Trophoblast cell (in vitro differentiated cells and primary cell): ENCODE measurements at regions not wholly inside any gene's neighbourhood (a gene's known extent, or its start where the extent isn't known, plus 50 kb on each side); places are given as distances from the start of the nearest gene placed in this dataset.

Experiments used
- DNase-seq, 2 donors: peaks; one replicate each; pipeline ENCODE4 v3.0.0-alpha.2; 2016
- H2AFZ ChIP-seq: 2 replicates; pipeline ENCODE4 v1.6.1; 2013; ENCODE audit warnings: low read length, moderate library complexity, mild to moderate bottlenecking; ENCODE audit not compliant: insufficient read depth, poor library complexity
- H2AK5ac ChIP-seq: 2 replicates; pipeline ENCODE4 v1.6.1; 2013; ENCODE audit warnings: mild to moderate bottlenecking, low read length
- H2BK120ac ChIP-seq: 2 replicates; pipeline ENCODE4 v1.6.1; 2013; ENCODE audit warnings: low read length, mild to moderate bottlenecking, moderate library complexity; ENCODE audit not compliant: insufficient read depth, poor library complexity
- H2BK12ac ChIP-seq: 2 replicates; pipeline ENCODE4 v1.6.1; 2013; ENCODE audit warnings: mild to moderate bottlenecking, low read length, moderate library complexity
- H2BK5ac ChIP-seq: 2 replicates; pipeline ENCODE4 v1.6.1; 2013; ENCODE audit warnings: low read length, low read depth, moderate library complexity, mild to moderate bottlenecking; ENCODE audit not compliant: poor library complexity
- H3K14ac ChIP-seq: 2 replicates; pipeline ENCODE4 v1.6.1; 2013; ENCODE audit warnings: mild to moderate bottlenecking, low read length
- H3K18ac ChIP-seq: 2 replicates; pipeline ENCODE4 v1.6.1; 2013; ENCODE audit warnings: mild to moderate bottlenecking, low read length
- H3K23ac ChIP-seq: 2 replicates; pipeline ENCODE4 v1.6.1; 2013; ENCODE audit warnings: low read length
- H3K27ac ChIP-seq: 2 replicates; pipeline ENCODE4 v1.5.1; 2013; ENCODE audit warnings: low read depth, mild to moderate bottlenecking, inconsistent platforms, low read length, moderate library complexity
- H3K27me3 ChIP-seq: 2 replicates; pipeline ENCODE4 v1.6.1; 2013; ENCODE audit warnings: inconsistent platforms, mild to moderate bottlenecking, low read length, moderate library complexity; ENCODE audit not compliant: insufficient read depth
- H3K36me3 ChIP-seq, 2 experiments: 1 replicate in 1 of 2; 2 replicates in 1 of 2; pipeline ENCODE4 v1.6.1; 2013; ENCODE audit warnings: low read length in 2 of 2, mild to moderate bottlenecking in 2 of 2, moderate library complexity in 1 of 2; ENCODE audit not compliant: insufficient read depth in 2 of 2, control insufficient read depth in 1 of 2
- H3K4ac ChIP-seq: 2 replicates; pipeline ENCODE4 v1.6.1; 2013; ENCODE audit warnings: low read depth, mild to moderate bottlenecking, low read length, moderate library complexity
- H3K4me1 ChIP-seq, 2 experiments: 1 replicate in 1 of 2; 2 replicates in 1 of 2; pipeline ENCODE4 v1.6.1; 2013; ENCODE audit warnings: low read length in 2 of 2, mild to moderate bottlenecking in 2 of 2, moderate library complexity in 1 of 2; ENCODE audit not compliant: insufficient read depth in 2 of 2, control insufficient read depth in 1 of 2
- H3K4me2 ChIP-seq: 2 replicates; pipeline ENCODE4 v1.6.1; 2013; ENCODE audit warnings: inconsistent platforms, mild to moderate bottlenecking, low read length, moderate library complexity
- H3K4me3 ChIP-seq: 2 replicates; pipeline ENCODE4 v1.5.1; 2013; ENCODE audit warnings: mild to moderate bottlenecking, low read depth, low read length, inconsistent platforms
- H3K79me1 ChIP-seq: one replicate; pipeline ENCODE4 v1.6.1; 2013; ENCODE audit warnings: low read length
- H3K79me2 ChIP-seq: 2 replicates; pipeline ENCODE4 v1.6.1; 2013; ENCODE audit warnings: low read length, mild to moderate bottlenecking; ENCODE audit not compliant: control insufficient read depth, insufficient read depth, poor library complexity
- H3K9ac ChIP-seq: 2 replicates; pipeline ENCODE4 v1.6.1; 2013; ENCODE audit warnings: mild to moderate bottlenecking, low read length
- H3K9me3 ChIP-seq: 2 replicates; pipeline ENCODE4 v1.6.1; 2013; ENCODE audit warnings: low read depth, mild to moderate bottlenecking, control low read depth, inconsistent platforms, low read length; ENCODE audit not compliant: insufficient read depth
- H4K12ac ChIP-seq: 2 replicates; pipeline ENCODE4 v1.6.1; 2013; ENCODE audit warnings: low read depth, mild to moderate bottlenecking, low read length, moderate library complexity
- H4K8ac ChIP-seq: 2 replicates; pipeline ENCODE4 v1.6.1; 2013; ENCODE audit warnings: low read depth, mild to moderate bottlenecking, low read length, moderate library complexity
- H4K91ac ChIP-seq: one replicate; pipeline ENCODE4 v1.6.1; 2013; ENCODE audit warnings: low read depth, mild to moderate bottlenecking, low read length, moderate library complexity
- WGBS: extraction: QIAGEN DNeasy Blood & Tissue Kit; methylation state at CpG from one replicate; pipeline ENCODE4 v1.1.7; 2013; ENCODE audit warnings: missing lambda C conversion rate; ENCODE audit not compliant: insufficient read length, insufficient coverage; ENCODE audit errors: extremely low coverage; 5-methylcytosine and 5-hydroxymethylcytosine counted together

DNA sequence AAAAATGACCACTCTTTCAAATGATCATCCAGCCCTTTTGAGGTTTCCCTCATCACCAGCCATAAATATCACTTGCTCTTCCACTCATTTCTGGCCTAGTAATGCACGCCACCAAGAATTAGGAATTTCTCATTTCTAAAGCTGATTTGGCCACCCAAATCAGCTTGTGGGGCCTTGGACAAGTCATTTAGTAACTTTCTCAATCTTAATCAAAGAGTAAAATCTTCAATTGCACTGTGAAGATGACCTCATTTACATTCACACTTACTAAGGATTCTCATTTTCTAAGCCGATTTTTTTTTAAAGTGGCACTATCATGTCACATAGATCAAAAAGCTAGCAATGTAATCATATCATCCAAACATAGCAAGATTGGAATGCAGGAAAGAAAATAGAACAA is 150.0 kb upstream of the HHIP start:
- H3K23ac ChIP-seq: no peak overlapping the region

DNA sequence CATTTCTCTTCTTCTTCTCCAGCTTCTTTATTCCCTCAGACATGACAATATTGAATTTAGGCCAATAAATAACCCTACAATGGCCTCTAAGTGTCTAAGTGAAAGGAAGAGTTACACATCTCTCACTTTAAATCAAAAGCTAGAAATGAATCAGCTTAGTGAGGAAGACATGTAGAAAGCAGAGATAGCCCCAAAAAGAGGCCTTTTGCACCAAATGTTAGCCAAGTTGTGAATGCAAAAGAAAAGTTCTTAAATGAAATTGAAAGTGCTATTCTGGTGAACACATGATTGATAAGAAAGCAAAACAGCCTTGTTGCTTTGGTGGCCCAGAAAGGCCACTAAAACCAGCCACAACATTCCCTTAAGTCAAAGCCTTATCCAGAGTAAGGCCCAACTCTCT is 146.2 kb upstream of the HHIP start:
- Histone ChIP-seq H3K4ac (no peak overlapping the region), H3K4me2 (no peak overlapping the region), H3K4me3 (no peak overlapping the region), H2BK5ac (no peak overlapping the region), H3K18ac (no peak overlapping the region), H3K9me3 (no peaks in the 10 kb centered on the region), H4K8ac (no peak overlapping the region), H3K79me1 (no peaks in the 10 kb centered on the region), H3K9ac (no peak overlapping the region), H3K36me3 (no peaks in the 10 kb centered on the region), H3K23ac (no peak overlapping the region), H3K4me1 (no peaks in the 10 kb centered on the region), H4K91ac (no peak overlapping the region), H2BK12ac (no peak overlapping the region), H3K79me2 (no peaks in the 10 kb centered on the region), H3K14ac (no peak overlapping the region), H3K27ac (no peak overlapping the region), H3K27me3 (no peaks in the 10 kb centered on the region), H4K12ac (no peak overlapping the region), H2BK120ac (no peak overlapping the region), H2AFZ (no peak overlapping the region), H2AK5ac (no peak overlapping the region)
- DNase-seq: no peak

More for the DNA sequence above, 150.0 kb upstream of the HHIP start:
- Histone ChIP-seq H3K14ac (no peak overlapping the region), H4K8ac (no peak overlapping the region), H4K12ac (no peak overlapping the region), H3K79me1 (no peaks in the 10 kb centered on the region), H3K4ac (no peak overlapping the region), H3K79me2 (no peaks in the 10 kb centered on the region), H3K4me3 (no peak overlapping the region), H3K27ac (no peak overlapping the region), H3K9me3 (no peaks in the 10 kb centered on the region), H3K9ac (no peak overlapping the region), H3K36me3 (no peaks in the 10 kb centered on the region), H2BK12ac (no peak overlapping the region), H3K4me1 (peaks cover 0 to 3% of the 10 kb centered on the region in 2 experiments), H3K27me3 (no peaks in the 10 kb centered on the region), H3K4me2 (no peak overlapping the region), H3K18ac (no peak overlapping the region), H2BK5ac (no peak overlapping the region), H2AFZ (no peak overlapping the region), H2AK5ac (no peak overlapping the region), H2BK120ac (no peak overlapping the region), H4K91ac (no peak overlapping the region)
- WGBS: no CpG with 5 or more reads among the region's 2 CpGs
- DNase-seq: no peak

DNA sequence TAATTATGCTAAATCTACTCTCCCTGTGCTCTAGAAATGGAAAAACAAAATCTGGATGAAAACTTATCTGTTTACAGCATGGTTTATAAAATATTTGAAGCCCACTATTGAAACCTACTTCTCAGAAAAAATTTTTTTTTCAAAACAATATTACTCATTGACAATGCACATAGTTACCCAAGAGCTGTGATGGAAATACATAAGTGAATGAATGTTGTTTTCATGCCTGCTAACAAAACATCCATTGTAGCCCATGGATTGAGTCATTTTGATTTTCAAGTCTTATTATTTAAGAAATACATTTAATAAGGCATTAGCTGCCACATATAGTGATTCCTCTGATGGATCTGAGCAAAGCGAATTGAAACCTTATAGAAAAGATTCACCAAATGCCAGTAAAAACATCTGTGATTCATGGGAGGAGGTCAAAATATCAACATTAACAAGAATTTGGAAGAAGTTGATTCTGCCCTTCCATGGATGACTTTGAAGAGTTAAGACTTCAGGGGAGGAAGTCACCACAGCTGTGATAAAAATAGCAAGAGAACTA is 144.7 kb upstream of the HHIP start:
- Histone ChIP-seq H3K79me1 (no peaks in the 10 kb centered on the region), H3K4me3 (no peak overlapping the region), H2AFZ (no peak overlapping the region), H3K79me2 (no peaks in the 10 kb centered on the region), H3K36me3 (no peaks in the 10 kb centered on the region), H2AK5ac (no peak overlapping the region), H3K27me3 (no peaks in the 10 kb centered on the region), H3K9ac (no peak overlapping the region), H2BK120ac (no peak overlapping the region), H3K4me2 (no peak overlapping the region), H4K8ac (no peak overlapping the region), H4K12ac (no peak overlapping the region), H4K91ac (no peak overlapping the region), H3K27ac (no peak overlapping the region), H3K4me1 (no peaks in the 10 kb centered on the region), H3K23ac (no peak overlapping the region), H3K9me3 (no peaks in the 10 kb centered on the region), H2BK5ac (no peak overlapping the region), H3K14ac (no peak overlapping the region), H3K18ac (no peak overlapping the region), H3K4ac (no peak overlapping the region), H2BK12ac (no peak overlapping the region)
- no peak for DNase-seq
- no CpG with 5 or more reads among the region's 1 CpG for WGBS

DNA sequence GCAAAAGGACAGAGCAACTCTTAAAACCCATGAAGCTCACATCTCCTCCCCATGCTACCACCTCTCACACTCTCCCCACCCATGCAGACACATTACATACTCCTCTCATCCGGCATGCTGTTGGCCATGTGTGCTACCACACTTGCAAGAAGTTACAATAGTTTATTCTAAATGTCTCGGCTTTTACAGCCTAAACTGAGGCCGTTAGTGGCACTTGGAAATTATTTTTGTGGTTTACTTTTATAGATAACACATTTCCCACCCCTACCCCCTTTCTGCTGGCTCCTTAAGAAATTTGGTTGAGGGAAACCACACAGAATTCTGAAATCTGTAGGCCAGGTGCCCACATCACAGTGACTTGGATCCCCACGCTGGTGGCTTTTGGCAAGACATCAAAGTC is 141.1 kb upstream of the HHIP start:
- Histone ChIP-seq H3K36me3 (no peaks in the 10 kb centered on the region), H4K8ac (no peak overlapping the region), H3K4me1 (no peaks in the 10 kb centered on the region), H2AK5ac (no peak overlapping the region), H3K14ac (no peak overlapping the region), H3K23ac (no peak overlapping the region), H3K4me2 (no peak overlapping the region), H4K91ac (no peak overlapping the region), H2AFZ (no peak overlapping the region), H3K79me2 (no peaks in the 10 kb centered on the region), H3K4ac (no peak overlapping the region), H3K27ac (no peak overlapping the region), H3K9ac (no peak overlapping the region), H2BK5ac (no peak overlapping the region), H3K9me3 (no peaks in the 10 kb centered on the region), H3K27me3 (no peaks in the 10 kb centered on the region), H2BK120ac (no peak overlapping the region), H3K79me1 (no peaks in the 10 kb centered on the region), H3K18ac (no peak overlapping the region), H2BK12ac (no peak overlapping the region), H4K12ac (no peak overlapping the region), H3K4me3 (no peak overlapping the region)
- WGBS: no CpG with 5 or more reads among the region's 4 CpGs
- no peak for DNase-seq
